Glutamatergic neuron (in vitro differentiated cells): ENCODE measurements at regions not wholly inside any gene's neighbourhood (a gene's known extent, or its start where the extent isn't known, plus 50 kb on each side); places are given as distances from the start of the nearest gene placed in this dataset.

Experiments used
- DNase-seq: peaks from one replicate; pipeline ENCODE4 v3.0.0; 2022
- H3K27ac Mint-ChIP-seq: one replicate; pipeline ENCODE4 v1.8.0; 2020; ENCODE audit warnings: mild to moderate bottlenecking, mixed read lengths, inconsistent platforms; ENCODE audit not compliant: unreplicated experiment
- H3K27me3 Mint-ChIP-seq: one replicate; pipeline ENCODE4 v1.8.0; 2020; ENCODE audit warnings: mild to moderate bottlenecking, moderate library complexity, mixed read lengths, inconsistent platforms; ENCODE audit not compliant: unreplicated experiment
- H3K36me3 Mint-ChIP-seq: one replicate; pipeline ENCODE4 v1.8.0; 2020; ENCODE audit warnings: mild to moderate bottlenecking, mixed read lengths, inconsistent platforms; ENCODE audit not compliant: unreplicated experiment
- H3K4me1 Mint-ChIP-seq: one replicate; pipeline ENCODE4 v1.8.0; 2020; ENCODE audit warnings: mild to moderate bottlenecking, low read depth, mixed read lengths, inconsistent platforms; ENCODE audit not compliant: unreplicated experiment
- H3K4me3 Mint-ChIP-seq: one replicate; pipeline ENCODE4 v1.8.0; 2020; ENCODE audit warnings: mild to moderate bottlenecking, mixed read lengths, inconsistent platforms; ENCODE audit not compliant: unreplicated experiment
- H3K9me3 Mint-ChIP-seq: one replicate; pipeline ENCODE4 v1.8.0; 2020; ENCODE audit warnings: mild to moderate bottlenecking, moderate library complexity, mixed read lengths, inconsistent platforms; ENCODE audit not compliant: unreplicated experiment
- CTCF ChIP-seq: fragments of 200-600 bp; sonication (generic); IDR thresholded peaks from one replicate; pipeline ENCODE4 v1.5.0; 2021; ENCODE audit not compliant: partially characterized antibody, unreplicated experiment

- H3K27ac Mint-ChIP-seq: peak overlapping the region; percentile 86
Measured at GRCh38 chr9:82923912-82924605, 138.9 kb downstream of the RASEF start.

More at GRCh38 chr9:82923912-82924605, 138.9 kb downstream of the RASEF start:
- H3K9me3 Mint-ChIP-seq: peaks cover 11% of the 10 kb centered on the region
- H3K4me1 Mint-ChIP-seq: peaks cover 35% of the 10 kb centered on the region
- no peak for TF ChIP-seq CTCF
- DNase-seq: no peak
- peaks cover 2% of the 10 kb centered on the region for H3K27me3 Mint-ChIP-seq
- no peaks in the 10 kb centered on the region for H3K36me3 Mint-ChIP-seq
- H3K4me3 Mint-ChIP-seq: peak overlapping the region; percentile 78
